Fibroblast of skin of right quadriceps (primary cell): ENCODE measurements at regions not wholly inside any gene's neighbourhood (a gene's known extent, or its start where the extent isn't known, plus 50 kb on each side); places are given as distances from the start of the nearest gene placed in this dataset.
"Not testable (repeated sequence)": the region's sequence is repeated elsewhere in the genome, so short reads cannot be mapped to it uniquely, and the experiment has no call there.

Experiments
- DNase-seq: peaks from one replicate; pipeline ENCODE4 v3.0.0-alpha.2; 2013

- peak; percentile 47 for DNase-seq
Measured at GRCh38 chr10:27388761-27389399, 115.2 kb upstream of the RAB18 start.

- peak; percentile 8 for DNase-seq
Measured at GRCh38 chr10:27383595-27384542, 120.2 kb upstream of the RAB18 start.

- no peak for DNase-seq
Measured at GRCh38 chr10:27382176-27382575, 121.9 kb upstream of the RAB18 start.

GRCh38 chr10:27380929-27381358, 123.2 kb upstream of the RAB18 start:
- DNase-seq, result no peak

GRCh38 chr10:27379041-27379440, 125.1 kb upstream of the RAB18 start:
- not testable (repeated sequence) for DNase-seq

- DNase-seq, result no peak
Measured at GRCh38 chr10:27373566-27374160, 130.4 kb upstream of the RAB18 start.

- DNase-seq, result peak; percentile 15
Measured at GRCh38 chr10:27372095-27372494, 131.5 kb upstream of the ACBD5 start.

- DNase-seq, result not testable (repeated sequence)
Measured at GRCh38 chr10:27371375-27371774, 130.8 kb upstream of the ACBD5 start.

- DNase-seq, result no peak
Measured at GRCh38 chr10:27369880-27370279, 129.3 kb upstream of the ACBD5 start.

GRCh38 chr10:27368706-27369105, 128.1 kb upstream of the ACBD5 start:
- DNase-seq, result no peak

- no peak for DNase-seq
Measured at GRCh38 chr10:27366769-27367168, 126.2 kb upstream of the ACBD5 start.

- no peak for DNase-seq
Measured at GRCh38 chr10:27364028-27364427, 123.4 kb upstream of the ACBD5 start.

- peak; percentile 74 for DNase-seq
Measured at GRCh38 chr10:27360581-27361172, 120.1 kb upstream of the ACBD5 start.

GRCh38 chr10:27359792-27360355, 119.3 kb upstream of the ACBD5 start:
- no peak for DNase-seq

- DNase-seq, result no peak
Measured at GRCh38 chr10:27356738-27357137, 116.1 kb upstream of the ACBD5 start.

- DNase-seq, result no peak
Measured at GRCh38 chr10:27355918-27356573, 115.4 kb upstream of the ACBD5 start.

GRCh38 chr10:27354643-27355270, 114.2 kb upstream of the ACBD5 start:
- DNase-seq, result not testable (repeated sequence)

- DNase-seq, result not testable (repeated sequence)
Measured at GRCh38 chr10:27354100-27354499, 113.5 kb upstream of the ACBD5 start.

- no peak for DNase-seq
Measured at GRCh38 chr10:27349987-27350386, 109.4 kb upstream of the ACBD5 start.

- not testable (repeated sequence) for DNase-seq
Measured at GRCh38 chr10:27347827-27348207, 107.2 kb upstream of the ACBD5 start.

GRCh38 chr10:27345455-27345920, 104.9 kb upstream of the ACBD5 start:
- DNase-seq, result no peak
